Mucosa of rectum (tissue), 2 donors: ENCODE measurements at regions not wholly inside any gene's neighbourhood (a gene's known extent, or its start where the extent isn't known, plus 50 kb on each side); places are given as distances from the start of the nearest gene placed in this dataset.
"Not testable (repeated sequence)": the region's sequence is repeated elsewhere in the genome, so short reads cannot be mapped to it uniquely, and the experiment has no call there.

ENCODE experiments used
- H3K27ac ChIP-seq, 2 donors: one replicate each; pipeline ENCODE4 v1.7.0; 2013; ENCODE audit warnings: inconsistent platforms in 2 of 2, low read depth in 2 of 2, low read length in 2 of 2
- H3K27me3 ChIP-seq, 2 donors: one replicate each; pipeline ENCODE4 v1.7.0; 2013; ENCODE audit warnings: low read length in 2 of 2; ENCODE audit not compliant: control insufficient read depth in 2 of 2, insufficient read depth in 2 of 2
- H3K36me3 ChIP-seq, 2 donors: one replicate each; pipeline ENCODE4 v1.7.0; 2013; ENCODE audit warnings: low read length in 2 of 2; ENCODE audit not compliant: control insufficient read depth in 2 of 2, insufficient read depth in 2 of 2
- H3K4me1 ChIP-seq, 2 donors: one replicate each; pipeline ENCODE4 v1.7.0; 2013; ENCODE audit warnings: low read length in 2 of 2, mild to moderate bottlenecking in 1 of 2; ENCODE audit not compliant: control insufficient read depth in 2 of 2, insufficient read depth in 2 of 2
- H3K4me3 ChIP-seq, 2 donors: one replicate each; pipeline ENCODE4 v1.7.0; 2013; ENCODE audit warnings: low read length in 2 of 2
- H3K9ac ChIP-seq, 2 donors: one replicate each; pipeline ENCODE4 v1.7.0; 2013; ENCODE audit warnings: low read length in 2 of 2, low read depth in 1 of 2, mild to moderate bottlenecking in 1 of 2
- H3K9me3 ChIP-seq, 2 donors: one replicate each; pipeline ENCODE4 v1.7.0; 2013; ENCODE audit warnings: low read length in 2 of 2; ENCODE audit not compliant: control insufficient read depth in 2 of 2
- donor health status: healthy.
- donor health status: Normal muscosa, but diverticular disease.

- H3K4me1 ChIP-seq, H3K36me3 ChIP-seq, H3K9ac ChIP-seq, H3K27ac ChIP-seq, H3K27me3 ChIP-seq, H3K4me3 ChIP-seq, H3K9me3 ChIP-seq: not testable (repeated sequence)
Observed at GRCh38 chr16:88271776-88272175, 111.0 kb upstream of the ZNF469 start.

DNA sequence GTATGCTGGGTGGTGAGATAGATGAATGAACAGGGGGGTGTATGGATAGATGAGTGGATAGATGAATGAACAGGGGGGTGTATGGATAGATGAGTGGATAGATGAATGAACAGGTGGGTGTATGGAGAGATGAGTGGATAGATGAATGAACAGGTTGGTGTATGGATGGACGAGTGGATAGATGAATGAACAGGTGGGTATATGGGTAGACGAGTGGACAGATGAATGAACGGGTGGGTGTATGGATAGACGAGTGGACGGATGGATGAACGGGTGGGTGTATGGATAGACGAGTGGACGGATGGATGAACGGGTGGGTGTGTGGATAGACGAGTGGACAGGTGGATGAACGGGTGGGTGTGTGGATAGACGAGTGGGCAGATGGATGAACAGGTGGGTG is 110.3 kb upstream of the ZNF469 start:
- not testable (repeated sequence) for H3K27ac ChIP-seq, H3K4me3 ChIP-seq, H3K4me1 ChIP-seq

DNA sequence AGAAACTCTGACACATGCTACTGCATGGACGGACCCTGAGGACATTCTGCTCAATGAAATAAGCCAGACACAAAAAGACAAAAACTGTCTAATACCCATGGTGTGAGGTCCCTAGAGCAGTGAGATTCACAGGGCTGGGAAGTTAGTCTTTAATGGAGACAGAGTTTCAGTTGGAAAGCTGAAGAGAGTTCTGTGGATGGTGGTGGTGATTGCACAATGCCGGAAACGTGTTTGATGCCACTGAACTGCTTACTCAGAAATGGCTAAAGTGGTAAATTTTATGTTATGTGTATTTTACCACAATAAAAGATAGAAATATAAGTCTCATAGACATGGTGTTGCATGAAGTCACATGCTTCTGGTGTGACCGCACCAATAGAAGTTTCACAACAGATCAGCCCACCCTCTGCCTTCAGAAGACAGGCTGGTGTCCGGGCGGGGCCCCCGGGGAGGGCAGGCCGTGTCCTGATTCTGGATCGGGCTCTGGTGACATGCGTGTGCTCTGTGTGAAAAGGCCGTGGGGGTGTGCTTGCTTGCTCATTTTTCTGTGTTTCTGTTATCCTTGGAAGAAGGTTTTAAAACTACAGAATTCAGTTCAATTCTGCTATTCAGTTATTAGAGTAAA is 108.5 kb upstream of the ZNF469 start:
- H3K9me3 ChIP-seq, H3K9ac ChIP-seq, H3K27ac ChIP-seq, H3K4me1 ChIP-seq, H3K36me3 ChIP-seq, H3K4me3 ChIP-seq, H3K27me3 ChIP-seq: not testable (repeated sequence)

More for the DNA sequence above, 110.3 kb upstream of the ZNF469 start:
- not testable (repeated sequence) for H3K36me3 ChIP-seq, H3K9me3 ChIP-seq, H3K27me3 ChIP-seq, H3K9ac ChIP-seq

GRCh38 chr16:88274847-88275246 is 107.9 kb upstream of the ZNF469 start:
- Histone ChIP-seq H3K9me3 (no peaks in the 10 kb centered on the region), H3K9ac (no peak overlapping the region), H3K36me3 (no peaks in the 10 kb centered on the region), H3K4me1 (no peaks in the 10 kb centered on the region), H3K27me3 (no peaks in the 10 kb centered on the region), H3K27ac (no peak overlapping the region), H3K4me3 (no peak overlapping the region)

- not testable (repeated sequence) for H3K4me3 ChIP-seq, H3K9me3 ChIP-seq, H3K4me1 ChIP-seq, H3K27me3 ChIP-seq, H3K27ac ChIP-seq, H3K9ac ChIP-seq, H3K36me3 ChIP-seq
Observed at GRCh38 chr16:88275336-88276122, 107.2 kb upstream of the ZNF469 start.

- H3K27ac ChIP-seq, H3K9me3 ChIP-seq, H3K9ac ChIP-seq, H3K4me1 ChIP-seq, H3K4me3 ChIP-seq, H3K27me3 ChIP-seq, H3K36me3 ChIP-seq: not testable (repeated sequence)
Observed at GRCh38 chr16:88276123-88276588, 106.6 kb upstream of the ZNF469 start.

- Histone ChIP-seq H3K4me1 (no peaks in the 10 kb centered on the region), H3K27me3 (no peaks in the 10 kb centered on the region), H3K36me3 (no peaks in the 10 kb centered on the region), H3K9me3 (no peaks in the 10 kb centered on the region), H3K27ac (no peak overlapping the region), H3K4me3 (no peak overlapping the region), H3K9ac (no peak overlapping the region)
Observed at GRCh38 chr16:88276591-88276990, 106.2 kb upstream of the ZNF469 start.

GRCh38 chr16:88279998-88280397 is 102.8 kb upstream of the ZNF469 start:
- Histone ChIP-seq H3K4me3 (no peak overlapping the region), H3K9ac (no peak overlapping the region), H3K9me3 (no peaks in the 10 kb centered on the region), H3K27ac (no peak overlapping the region), H3K4me1 (peaks cover 0 to 3% of the 10 kb centered on the region in 2 donors), H3K27me3 (no peaks in the 10 kb centered on the region), H3K36me3 (no peaks in the 10 kb centered on the region)

DNA sequence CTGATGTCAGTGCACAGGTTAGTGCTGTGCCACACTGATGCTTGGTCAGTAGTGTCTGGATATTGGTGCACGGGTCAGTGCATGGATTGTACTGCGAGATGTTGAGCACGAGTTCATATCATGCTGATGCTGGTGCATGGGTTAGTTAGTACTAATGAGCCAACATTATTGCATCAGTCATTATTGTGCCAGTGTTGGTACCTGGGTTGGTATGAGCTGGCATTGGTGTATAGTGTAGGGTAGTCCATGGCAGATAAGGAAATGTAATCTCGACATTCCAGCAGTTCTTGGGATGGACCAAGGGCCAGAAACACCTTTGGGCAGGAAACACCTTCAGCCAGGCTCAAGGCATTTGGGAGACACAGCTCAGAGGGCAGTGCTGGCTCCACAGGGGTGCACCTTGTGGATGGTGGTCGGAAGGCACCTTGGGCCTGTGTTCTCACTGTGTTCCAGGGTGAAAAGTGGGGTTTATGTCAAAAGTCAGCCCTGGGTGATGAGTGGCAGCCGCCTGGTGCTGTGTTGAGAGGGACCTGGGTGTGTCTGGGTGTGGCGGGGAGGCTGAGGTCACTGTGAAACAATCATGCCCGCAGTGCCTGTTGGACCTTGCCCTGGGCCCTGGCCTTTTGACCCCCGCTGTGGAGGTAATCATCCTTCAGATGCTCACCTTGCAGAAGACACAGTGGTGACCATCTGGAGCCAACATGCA is 100.7 kb upstream of the ZNF469 start:
- Histone ChIP-seq H3K36me3 (no peaks in the 10 kb centered on the region), H3K4me3 (no peak overlapping the region), H3K9me3 (peaks cover under 1% of the 10 kb centered on the region in 2 donors), H3K27me3 (no peaks in the 10 kb centered on the region), H3K9ac (no peak overlapping the region), H3K4me1 (peaks cover 0 to 3% of the 10 kb centered on the region in 2 donors), H3K27ac (no peak overlapping the region)
